AG10803 (cell line): ENCODE measurements at regions not wholly inside any gene's neighbourhood (a gene's known extent, or its start where the extent isn't known, plus 50 kb on each side); places are given as distances from the start of the nearest gene placed in this dataset.

ENCODE experiments used
- DNase-seq: peaks from one replicate; pipeline ENCODE4 v3.0.0; 2010; ENCODE audit warnings: low read depth
- H3K4me3 ChIP-seq: 2 replicates; pipeline ENCODE4 v1.5.1; 2011; ENCODE audit warnings: mild to moderate bottlenecking, low read length, control low read depth
- CTCF ChIP-seq: conservative IDR thresholded peaks from 2 replicates; pipeline ENCODE4 v1.5.1; 2011; ENCODE audit warnings: mild to moderate bottlenecking, low read length, control low read depth, inconsistent platforms

- TF ChIP-seq CTCF: no peak
Measured at GRCh38 chr5:27412384-27412783, 374.0 kb upstream of the CDH9 start.

GRCh38 chr5:27406020-27406419, 367.6 kb upstream of the CDH9 start:
- no peak for TF ChIP-seq CTCF
- no peak overlapping the region for H3K4me3 ChIP-seq
- DNase-seq: no peak

More at GRCh38 chr5:27412384-27412783, 374.0 kb upstream of the CDH9 start:
- no peak for DNase-seq
- H3K4me3 ChIP-seq: no peak overlapping the region

GRCh38 chr5:27403243-27403882, 365.0 kb upstream of the CDH9 start:
- H3K4me3 ChIP-seq: no peak overlapping the region; the same call in 1 of the 2 replicates
- DNase-seq: peak; percentile 13
- TF ChIP-seq CTCF: no peak

GRCh38 chr5:27402828-27403227, 364.4 kb upstream of the CDH9 start:
- H3K4me3 ChIP-seq: no peak overlapping the region
- no peak for TF ChIP-seq CTCF
- no peak for DNase-seq

- no peak for TF ChIP-seq CTCF
- no peak overlapping the region for H3K4me3 ChIP-seq
- no peak for DNase-seq
Measured at GRCh38 chr5:27396998-27397397, 358.6 kb upstream of the CDH9 start.

- H3K4me3 ChIP-seq: no peak overlapping the region
Measured at GRCh38 chr5:27392716-27393115, 354.3 kb upstream of the CDH9 start.

More at GRCh38 chr5:27392716-27393115, 354.3 kb upstream of the CDH9 start:
- DNase-seq: no peak
- TF ChIP-seq CTCF: no peak
